ENCODE measurements at regions not wholly inside any gene's neighbourhood (a gene's known extent, or its start where the extent isn't known, plus 50 kb on each side); places are given as distances from the start of the nearest gene placed in this dataset.

DNA sequence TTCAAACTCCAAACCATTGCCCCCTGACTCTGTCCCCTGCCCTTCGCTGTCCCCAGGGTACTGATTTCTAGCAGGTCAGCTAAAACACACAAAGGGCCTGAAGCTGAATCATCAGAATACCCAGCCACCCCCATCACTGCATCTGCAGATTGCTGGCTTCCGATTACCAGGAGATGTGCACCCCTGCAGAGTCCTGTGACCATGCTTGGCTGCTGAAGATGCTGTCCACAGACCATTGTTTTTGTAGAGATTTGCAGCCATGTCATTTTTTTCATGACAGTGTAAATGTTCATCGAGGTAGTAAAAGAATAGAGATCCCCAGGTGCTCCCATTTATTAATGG, 463.3 kb downstream of the STK39 start:
- TF ChIP-seq, protein P1, sequence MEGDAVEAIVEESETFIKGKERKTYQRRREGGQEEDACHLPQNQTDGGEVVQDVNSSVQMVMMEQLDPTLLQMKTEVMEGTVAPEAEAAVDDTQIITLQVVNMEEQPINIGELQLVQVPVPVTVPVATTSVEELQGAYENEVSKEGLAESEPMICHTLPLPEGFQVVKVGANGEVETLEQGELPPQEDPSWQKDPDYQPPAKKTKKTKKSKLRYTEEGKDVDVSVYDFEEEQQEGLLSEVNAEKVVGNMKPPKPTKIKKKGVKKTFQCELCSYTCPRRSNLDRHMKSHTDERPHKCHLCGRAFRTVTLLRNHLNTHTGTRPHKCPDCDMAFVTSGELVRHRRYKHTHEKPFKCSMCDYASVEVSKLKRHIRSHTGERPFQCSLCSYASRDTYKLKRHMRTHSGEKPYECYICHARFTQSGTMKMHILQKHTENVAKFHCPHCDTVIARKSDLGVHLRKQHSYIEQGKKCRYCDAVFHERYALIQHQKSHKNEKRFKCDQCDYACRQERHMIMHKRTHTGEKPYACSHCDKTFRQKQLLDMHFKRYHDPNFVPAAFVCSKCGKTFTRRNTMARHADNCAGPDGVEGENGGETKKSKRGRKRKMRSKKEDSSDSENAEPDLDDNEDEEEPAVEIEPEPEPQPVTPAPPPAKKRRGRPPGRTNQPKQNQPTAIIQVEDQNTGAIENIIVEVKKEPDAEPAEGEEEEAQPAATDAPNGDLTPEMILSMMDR (IDR thresholded peaks at IDR 0.05), result no peak
- no peak for TF ChIP-seq POLR2A (IDR thresholded peaks at IDR 0.05)
